ENCODE measurements at regions not wholly inside any gene's neighbourhood (a gene's known extent, or its start where the extent isn't known, plus 50 kb on each side); places are given as distances from the start of the nearest gene placed in this dataset.
A peak's percentile ranks its signal among the peaks of the same experiment; 100 is the strongest.
"Not testable (repeated sequence)": the region's sequence is repeated elsewhere in the genome, so short reads cannot be mapped to it uniquely, and the experiment has no call there.

DNA sequence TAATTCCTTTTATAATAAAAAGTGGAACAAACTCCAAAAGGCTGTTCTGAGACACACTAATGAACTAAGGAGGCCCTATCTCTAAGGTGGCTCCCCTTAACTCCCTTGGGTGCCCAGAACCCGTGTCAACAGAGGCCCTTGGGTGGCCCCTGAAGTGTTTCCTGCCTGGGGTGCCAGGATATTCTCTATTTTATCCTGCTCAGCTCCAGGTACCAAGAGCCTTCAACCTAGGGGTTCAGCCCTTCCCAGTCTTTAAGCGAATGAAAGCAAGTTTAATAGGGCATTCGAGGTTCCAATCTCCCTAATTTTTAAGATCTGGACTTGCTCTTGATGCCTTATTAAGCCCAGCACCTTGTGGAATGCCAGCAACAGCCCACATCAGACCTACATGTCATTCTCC, 64.4 kb upstream of the MYO3A start:
- no peak for DNase-seq

DNA sequence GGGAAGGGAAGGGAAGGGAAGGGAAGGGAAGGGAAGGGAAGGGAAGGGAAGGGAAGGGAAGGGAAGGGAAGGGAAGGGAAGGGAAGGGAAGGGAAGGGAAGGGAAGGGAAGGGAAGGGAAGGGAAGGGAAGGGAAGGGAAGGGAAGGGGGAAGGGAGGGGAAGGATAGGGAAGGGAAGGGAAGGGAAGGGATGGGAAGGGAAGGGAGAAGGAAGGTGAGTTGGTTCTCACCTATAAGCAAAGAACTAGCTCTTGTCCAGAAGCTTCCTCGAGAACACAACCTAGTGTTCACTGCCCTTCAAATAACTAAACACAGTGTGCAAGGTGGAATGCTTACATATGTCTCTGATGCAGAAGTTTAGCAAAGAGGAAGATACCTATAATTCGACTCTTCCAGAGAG, 59.6 kb upstream of the MYO3A start:
- not testable (repeated sequence) for DNase-seq

DNA sequence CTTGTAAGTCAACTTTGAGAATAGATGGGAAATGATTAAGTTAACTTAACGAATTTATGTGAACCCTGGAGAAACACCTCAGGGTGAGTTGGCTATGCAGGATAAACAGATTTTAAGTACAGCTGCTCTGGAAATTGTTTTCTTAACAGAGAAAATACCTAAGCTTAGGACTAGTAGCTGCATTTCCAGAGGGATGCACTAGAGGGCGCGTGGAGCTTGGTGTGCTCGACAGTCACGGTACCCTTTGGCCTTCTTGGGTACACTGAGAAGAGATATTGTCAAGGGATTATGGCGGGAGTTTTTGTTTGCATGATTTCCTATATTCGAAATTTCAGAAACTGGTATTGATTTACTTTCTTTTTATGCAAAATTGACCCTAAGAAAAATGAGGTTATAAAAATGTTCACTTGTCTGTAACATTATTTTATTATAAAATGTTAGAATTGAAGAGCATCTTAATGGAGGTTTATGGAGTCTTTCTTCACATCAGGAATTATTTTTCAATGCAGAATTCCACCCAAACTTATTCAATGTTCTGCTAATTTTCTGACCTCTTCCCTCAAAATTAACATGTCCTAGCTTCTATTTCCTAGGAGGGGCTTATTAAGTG, 58.4 kb upstream of the MYO3A start:
- peak; percentile 82 for DNase-seq

DNA sequence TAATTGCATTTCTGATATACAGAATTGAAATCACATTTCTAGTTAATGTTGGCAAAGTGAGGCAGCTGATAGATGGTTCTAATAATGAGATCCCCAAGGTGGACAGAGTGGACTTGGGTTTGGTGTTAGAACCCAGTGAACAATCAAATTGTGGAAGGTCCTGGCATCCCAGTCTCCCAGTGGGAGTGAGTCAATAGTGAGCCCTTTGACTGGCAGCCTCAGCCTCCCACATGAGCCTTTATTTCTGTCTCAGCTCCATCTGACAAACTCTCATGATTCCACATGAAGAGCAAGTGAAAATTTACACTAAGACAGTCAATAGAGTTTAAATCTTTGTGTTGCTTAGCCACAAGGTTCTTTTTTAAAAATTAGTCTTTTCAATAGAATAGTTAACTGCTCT, 56.7 kb upstream of the MYO3A start:
- DNase-seq, result no peak
